GM21786 (cell line): ENCODE measurements at regions not wholly inside any gene's neighbourhood (a gene's known extent, or its start where the extent isn't known, plus 50 kb on each side); places are given as distances from the start of the nearest gene placed in this dataset.

Experiments used
- ATAC-seq: cut with Tn5 transposase; IDR thresholded peaks from one replicate; pipeline ENCODE4 v1.9.1; 2021; ENCODE audit not compliant: unreplicated experiment

GRCh38 chr4:100806988-100807387, 289.2 kb upstream of the EMCN start:
- no peak for ATAC-seq

GRCh38 chr4:100805538-100805937, 287.7 kb upstream of the EMCN start:
- ATAC-seq, result no peak

- ATAC-seq, result no peak
Observed at GRCh38 chr4:100804576-100805360, 286.9 kb upstream of the EMCN start.

GRCh38 chr4:100803751-100804150, 285.9 kb upstream of the EMCN start:
- ATAC-seq, result no peak

GRCh38 chr4:100799761-100800539, 282.1 kb upstream of the EMCN start:
- ATAC-seq, result no peak

- ATAC-seq, result no peak
Observed at GRCh38 chr4:100797791-100798190, 280.0 kb upstream of the EMCN start.

- no peak for ATAC-seq
Observed at GRCh38 chr4:100797356-100797755, 279.5 kb upstream of the EMCN start.

GRCh38 chr4:100796332-100796731, 278.5 kb upstream of the EMCN start:
- ATAC-seq, result no peak

GRCh38 chr4:100795581-100795980, 277.8 kb upstream of the EMCN start:
- ATAC-seq, result no peak

GRCh38 chr4:100790836-100791615, 273.2 kb upstream of the EMCN start:
- ATAC-seq, result no peak

- no peak for ATAC-seq
Observed at GRCh38 chr4:100789991-100790390, 272.2 kb upstream of the EMCN start.

GRCh38 chr4:100786481-100786880, 268.7 kb upstream of the EMCN start:
- ATAC-seq, result no peak

GRCh38 chr4:100782356-100782755, 264.5 kb upstream of the EMCN start:
- no peak for ATAC-seq

GRCh38 chr4:100781435-100781834, 263.6 kb upstream of the EMCN start:
- no peak for ATAC-seq

- ATAC-seq, result no peak
Observed at GRCh38 chr4:100780126-100780525, 262.3 kb upstream of the EMCN start.

GRCh38 chr4:100778431-100778830, 260.6 kb upstream of the EMCN start:
- ATAC-seq, result no peak

- ATAC-seq, result no peak
Observed at GRCh38 chr4:100762738-100763137, 244.9 kb upstream of the EMCN start.

- ATAC-seq, result no peak
Observed at GRCh38 chr4:100754751-100755150, 236.9 kb upstream of the EMCN start.

GRCh38 chr4:100746141-100746739, 228.4 kb upstream of the EMCN start:
- ATAC-seq, result no peak

GRCh38 chr4:100742045-100742444, 224.2 kb upstream of the EMCN start:
- no peak for ATAC-seq

- ATAC-seq, result no peak
Observed at GRCh38 chr4:100739426-100739825, 221.6 kb upstream of the EMCN start.
